ENCODE measurements at regions not wholly inside any gene's neighbourhood (a gene's known extent, or its start where the extent isn't known, plus 50 kb on each side); places are given as distances from the start of the nearest gene placed in this dataset.

DNA sequence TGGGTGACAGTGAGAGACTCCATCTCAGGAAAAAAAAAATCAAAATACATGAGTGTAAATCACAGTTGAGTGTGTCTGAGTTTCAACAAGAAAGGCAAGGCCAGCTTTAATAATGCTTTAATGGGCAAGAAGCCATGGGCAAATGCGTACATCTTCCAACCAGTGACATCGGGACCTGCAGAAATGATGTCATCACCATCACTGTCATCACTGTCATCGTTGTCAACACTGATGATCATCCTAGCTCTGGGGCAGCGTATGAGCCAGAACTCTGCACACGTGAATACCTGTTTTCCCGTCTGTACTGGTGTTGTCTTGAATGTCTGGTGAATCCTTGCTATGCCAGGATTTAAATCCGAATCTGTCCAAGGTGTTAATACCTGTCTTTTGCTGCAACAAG lies 712.5 kb downstream of the BRD1 start:
- no peak overlapping the region for H2AFZ ChIP-seq (ENCODE audit: low read length)
- no peaks in the 10 kb centered on the region for H3K9me2 ChIP-seq (replicated peaks; ENCODE audit: low read depth, low read length)
- no peaks in the 10 kb centered on the region for H3F3A ChIP-seq (ENCODE audit: low read depth)
- peaks cover 5% of the 10 kb centered on the region; the same call in 1 of the 2 replicates for H3K9me3 ChIP-seq (ENCODE audit: insufficient read depth, low read depth, low read length)
- H3K4me2 ChIP-seq (ENCODE audit: low read depth, low read length, poor library complexity, severe bottlenecking): no peak overlapping the region
- H3K4me1 ChIP-seq (ENCODE audit: insufficient read depth, low read length, poor library complexity, severe bottlenecking): no peaks in the 10 kb centered on the region
- H3K36me3 ChIP-seq (ENCODE audit: insufficient read depth, low read length): no peaks in the 10 kb centered on the region
- H3K4me3 ChIP-seq (ENCODE audit: low read length, poor library complexity, severe bottlenecking): no peak overlapping the region
- H3K79me2 ChIP-seq (ENCODE audit: insufficient read depth, low read length): no peaks in the 10 kb centered on the region
- H3K9ac ChIP-seq (ENCODE audit: low read depth, low read length, poor library complexity, severe bottlenecking): no peak overlapping the region
- H3K27me3 ChIP-seq (ENCODE audit: insufficient read depth, low read length, poor library complexity, severe bottlenecking): no peaks in the 10 kb centered on the region
- TF ChIP-seq CTCF (conservative IDR thresholded peaks at IDR 0.05; ENCODE audit: low read length) (no peak), EZH2phosphoT487 (IDR thresholded peaks at IDR 0.05; ENCODE audit: borderline replicate concordance) (no peak)
- H4K20me1 ChIP-seq (ENCODE audit: insufficient read depth, low read length, poor library complexity, severe bottlenecking): no peaks in the 10 kb centered on the region

- H3K9me3 ChIP-seq (ENCODE audit: insufficient read depth, low read depth, low read length): peaks cover 6% of the 10 kb centered on the region; the same call in 1 of the 2 replicates
Observed at GRCh38 chr22:49113758-49114157, 713.9 kb downstream of the BRD1 start.

DNA sequence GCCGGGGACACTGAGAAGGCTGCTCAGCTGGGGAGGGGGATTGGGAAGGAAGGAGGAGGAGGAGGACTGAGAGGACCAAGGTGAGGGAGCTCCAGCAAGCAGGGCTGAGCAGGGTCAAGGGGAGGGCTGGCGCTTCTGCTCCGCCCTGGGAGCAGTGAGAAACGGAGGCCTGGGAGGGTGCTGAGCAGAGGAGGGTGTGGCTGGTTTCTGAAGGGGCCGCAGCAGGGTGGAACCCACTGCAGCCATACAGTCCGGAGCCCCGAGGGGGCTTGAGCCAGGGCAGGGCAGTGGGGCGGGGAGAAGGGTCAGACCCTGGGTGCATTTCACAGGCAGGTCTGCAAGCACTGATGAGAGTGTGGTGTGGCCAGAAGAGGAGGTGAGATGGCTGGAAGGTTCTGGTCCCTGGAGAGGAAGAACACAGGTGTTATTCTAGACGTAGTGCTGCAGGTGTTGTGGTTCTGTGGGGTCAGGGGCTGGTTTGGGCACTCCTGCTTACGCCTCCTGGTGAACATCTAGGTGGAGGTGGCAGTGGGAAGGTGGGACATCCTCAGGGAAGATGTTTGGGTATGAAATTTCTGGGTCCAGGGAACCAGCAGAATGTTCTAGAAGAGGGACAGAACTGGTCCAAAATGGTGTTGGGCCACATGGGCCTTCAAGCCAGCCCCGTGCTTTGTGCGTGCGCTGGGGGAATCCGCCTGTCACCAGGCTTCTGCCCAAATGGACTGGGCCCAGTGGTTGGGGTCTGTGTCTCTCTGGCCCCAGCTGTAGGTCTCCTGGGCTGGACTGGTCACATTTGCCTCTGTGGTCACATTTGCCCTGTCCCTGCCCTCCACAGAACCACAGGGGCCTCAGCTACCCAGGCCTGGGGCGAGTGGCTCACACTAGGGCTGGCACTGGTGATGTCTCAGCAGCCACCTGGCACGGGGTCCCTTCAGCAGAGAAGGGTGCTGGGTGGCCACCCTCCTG lies 714.7 kb downstream of the BRD1 start:
- H2AFZ ChIP-seq (ENCODE audit: low read length): no peak overlapping the region
- H3K9me2 ChIP-seq (replicated peaks; ENCODE audit: low read depth, low read length): no peaks in the 10 kb centered on the region
- TF ChIP-seq EZH2phosphoT487 (IDR thresholded peaks at IDR 0.05; ENCODE audit: borderline replicate concordance): no peak
- TF ChIP-seq CTCF (conservative IDR thresholded peaks at IDR 0.05; ENCODE audit: low read length): no peak
- peaks cover 6% of the 10 kb centered on the region; the same call in 1 of the 2 replicates for H3K9me3 ChIP-seq (ENCODE audit: insufficient read depth, low read depth, low read length)
- H3F3A ChIP-seq (ENCODE audit: low read depth): no peaks in the 10 kb centered on the region
- no peak overlapping the region for H3K9ac ChIP-seq (ENCODE audit: low read depth, low read length, poor library complexity, severe bottlenecking)
- H3K79me2 ChIP-seq (ENCODE audit: insufficient read depth, low read length): no peaks in the 10 kb centered on the region
- no peaks in the 10 kb centered on the region for H3K36me3 ChIP-seq (ENCODE audit: insufficient read depth, low read length)
- no peak overlapping the region for H3K4me2 ChIP-seq (ENCODE audit: low read depth, low read length, poor library complexity, severe bottlenecking)
- H3K4me1 ChIP-seq (ENCODE audit: insufficient read depth, low read length, poor library complexity, severe bottlenecking): no peaks in the 10 kb centered on the region
- no peak overlapping the region for H3K4me3 ChIP-seq (ENCODE audit: low read length, poor library complexity, severe bottlenecking)
- no peaks in the 10 kb centered on the region for H3K27me3 ChIP-seq (ENCODE audit: insufficient read depth, low read length, poor library complexity, severe bottlenecking)
- H4K20me1 ChIP-seq (ENCODE audit: insufficient read depth, low read length, poor library complexity, severe bottlenecking): no peaks in the 10 kb centered on the region

More at GRCh38 chr22:49113758-49114157, 713.9 kb downstream of the BRD1 start:
- Histone ChIP-seq H3K4me2 (ENCODE audit: low read depth, low read length, poor library complexity, severe bottlenecking) (no peak overlapping the region), H3K79me2 (ENCODE audit: insufficient read depth, low read length) (no peaks in the 10 kb centered on the region), H3F3A (ENCODE audit: low read depth) (no peaks in the 10 kb centered on the region), H3K36me3 (ENCODE audit: insufficient read depth, low read length) (no peaks in the 10 kb centered on the region), H3K9ac (ENCODE audit: low read depth, low read length, poor library complexity, severe bottlenecking) (no peak overlapping the region), H3K4me1 (ENCODE audit: insufficient read depth, low read length, poor library complexity, severe bottlenecking) (no peaks in the 10 kb centered on the region), H3K27me3 (ENCODE audit: insufficient read depth, low read length, poor library complexity, severe bottlenecking) (no peaks in the 10 kb centered on the region), H3K4me3 (ENCODE audit: low read length, poor library complexity, severe bottlenecking) (no peak overlapping the region), H4K20me1 (ENCODE audit: insufficient read depth, low read length, poor library complexity, severe bottlenecking) (no peaks in the 10 kb centered on the region), H3K9me2 (replicated peaks; ENCODE audit: low read depth, low read length) (no peaks in the 10 kb centered on the region), H2AFZ (ENCODE audit: low read length) (no peak overlapping the region)
- TF ChIP-seq CTCF (conservative IDR thresholded peaks at IDR 0.05; ENCODE audit: low read length): no peak
- no peak for TF ChIP-seq EZH2phosphoT487 (IDR thresholded peaks at IDR 0.05; ENCODE audit: borderline replicate concordance)
